ENCODE measurements at regions not wholly inside any gene's neighbourhood (a gene's known extent, or its start where the extent isn't known, plus 50 kb on each side); places are given as distances from the start of the nearest gene placed in this dataset.

- DNase-seq (ENCODE audit: low read depth in 1 of 2, low spot score in 1 of 2) = no peak
- Histone ChIP-seq H3K27ac (replicated peaks) (no peak overlapping the region), H3K27me3 (ENCODE audit: insufficient read depth, poor library complexity, severe bottlenecking) (no peaks in the 10 kb centered on the region), H3K4me3 (replicated peaks; ENCODE audit: insufficient read depth, low read length) (no peak overlapping the region)
- TF ChIP-seq GABPA (IDR thresholded peaks at IDR 0.05; ENCODE audit: low read depth) (no peak), POLR2AphosphoS5 (IDR thresholded peaks at IDR 0.05; ENCODE audit: low read depth) (no peak), CTCF (IDR thresholded peaks at IDR 0.05; ENCODE audit: insufficient read depth, low read length) (no peak), SPI1 (IDR thresholded peaks at IDR 0.05; ENCODE audit: borderline replicate concordance, low read depth) (no peak), REST (IDR thresholded peaks at IDR 0.05; ENCODE audit: insufficient replicate concordance, low read depth) (no peak)
These were observed 635.1 kb downstream of the PTPRC start for GRCh38 chr1:199273837-199274379.

GRCh38 chr1:199279067-199279466 is 640.2 kb downstream of the PTPRC start:
- TF ChIP-seq REST (IDR thresholded peaks at IDR 0.05; ENCODE audit: insufficient replicate concordance, low read depth) = no peak
- no peak for TF ChIP-seq SPI1 (IDR thresholded peaks at IDR 0.05; ENCODE audit: borderline replicate concordance, low read depth)
- no peak for TF ChIP-seq CTCF (IDR thresholded peaks at IDR 0.05; ENCODE audit: insufficient read depth, low read length)
- TF ChIP-seq GABPA (IDR thresholded peaks at IDR 0.05; ENCODE audit: low read depth) = no peak
- no peak for TF ChIP-seq POLR2AphosphoS5 (IDR thresholded peaks at IDR 0.05; ENCODE audit: low read depth)
- no peak overlapping the region for H3K27ac ChIP-seq (replicated peaks)

GRCh38 chr1:199279872-199280645 is 641.2 kb downstream of the PTPRC start:
- Histone ChIP-seq H3K27ac (replicated peaks) (no peak overlapping the region), H3K27me3 (ENCODE audit: insufficient read depth, poor library complexity, severe bottlenecking) (no peaks in the 10 kb centered on the region), H3K4me3 (replicated peaks; ENCODE audit: insufficient read depth, low read length) (no peak overlapping the region)
- no peak for DNase-seq (ENCODE audit: low read depth in 1 of 2, low spot score in 1 of 2)
- TF ChIP-seq CTCF (IDR thresholded peaks at IDR 0.05; ENCODE audit: insufficient read depth, low read length) (no peak), POLR2AphosphoS5 (IDR thresholded peaks at IDR 0.05; ENCODE audit: low read depth) (no peak), SPI1 (IDR thresholded peaks at IDR 0.05; ENCODE audit: borderline replicate concordance, low read depth) (no peak), GABPA (IDR thresholded peaks at IDR 0.05; ENCODE audit: low read depth) (no peak), REST (IDR thresholded peaks at IDR 0.05; ENCODE audit: insufficient replicate concordance, low read depth) (no peak)

More at GRCh38 chr1:199279067-199279466, 640.2 kb downstream of the PTPRC start:
- Histone ChIP-seq H3K27me3 (ENCODE audit: insufficient read depth, poor library complexity, severe bottlenecking) (no peaks in the 10 kb centered on the region), H3K4me3 (replicated peaks; ENCODE audit: insufficient read depth, low read length) (no peak overlapping the region)
- DNase-seq (ENCODE audit: low read depth in 1 of 2, low spot score in 1 of 2) = peak; percentile 18 to 59

Data from HL-60 (cell line).